GM12878 (cell line): ENCODE measurements at regions not wholly inside any gene's neighbourhood (a gene's known extent, or its start where the extent isn't known, plus 50 kb on each side); places are given as distances from the start of the nearest gene placed in this dataset.

Experiments
- ATAC-seq: fragments of 200-7000 bp; cut with Tn5 transposase; 3 replicates; pipeline ENCODE4 v1.9.1; 2020; ENCODE audit warnings: mild to moderate bottlenecking, moderate library complexity
- BruUV-seq: library from RNA; stranded (reverse); fragments of 400-500 nt; replicated peaks from 2 replicates; lab custom pipeline; 2021; lab: Mats Ljungman, UMichigan
- CTCF ChIA-PET: fragments of 300-600 bp; sonication (Branson Sonifier 250); formaldehyde crosslinking; extraction: SDS; loops from one replicate; lab custom pipeline; 2021; ENCODE audit warnings: inconsistent platforms; lab: Yijun Ruan, JAX
- POLR2A ChIA-PET: fragments of 350-600 bp; formaldehyde crosslinking; extraction: SDS; loops from one replicate; lab custom pipeline; 2021; ENCODE audit warnings: inconsistent platforms; lab: Charles Lee
- RAD21 ChIA-PET: fragments of 300-600 bp; sonication (Branson Sonifier 250); formaldehyde crosslinking; loops from one replicate; lab custom pipeline; 2023; ENCODE audit warnings: antibody characterized with exemption; ENCODE audit not compliant: unreplicated experiment; lab: Charles Lee
- SMC1A ChIA-PET: fragments of 300-600 bp; sonication (Branson Sonifier 250); formaldehyde crosslinking; loops from one replicate; lab custom pipeline; 2023; ENCODE audit not compliant: unreplicated experiment, uncharacterized antibody; lab: Charles Lee
- DNase-seq: peaks from one replicate; pipeline ENCODE4 v3.0.0-alpha.2; 2011; ENCODE audit warnings: low read depth, low spot score
- FAIRE-seq: peaks from 3 replicates; lab custom pipeline; 2011; peaks lifted over from hg19 to GRCh38; lab: Jason Lieb, UNC
- H2AFZ ChIP-seq: 2 replicates; pipeline ENCODE4 v1.6.0; 2011; ENCODE audit warnings: low read depth, low read length, control low read depth; ENCODE audit not compliant: control insufficient read depth
- H3K27ac ChIP-seq: 2 replicates; pipeline ENCODE4 v1.5.1; 2011; ENCODE audit warnings: control low read depth; ENCODE audit not compliant: control insufficient read depth, insufficient read depth
- H3K27me3 ChIP-seq, 2 experiments: replicated peaks in 1 of 2; 2 replicates each; pipeline versions ENCODE4 v1.6.0 to v1.6.1; 2011; ENCODE audit warnings: low read length in 1 of 2; ENCODE audit not compliant: control insufficient read depth in 2 of 2, insufficient read depth in 2 of 2
- H3K36me3 ChIP-seq, 2 experiments: 2 replicates each; pipeline ENCODE4 v1.5.1; 2011; ENCODE audit warnings: low read length in 1 of 2; ENCODE audit not compliant: control insufficient read depth in 2 of 2, insufficient read depth in 2 of 2
- H3K4me1 ChIP-seq: 2 replicates; pipeline ENCODE4 v1.6.1; 2011; ENCODE audit warnings: mild to moderate bottlenecking, low read length, moderate library complexity, mixed read lengths; ENCODE audit not compliant: control insufficient read depth, insufficient read depth
- H3K4me2 ChIP-seq: 2 replicates; pipeline ENCODE4 v1.6.0; 2011; ENCODE audit warnings: control low read depth; ENCODE audit not compliant: control insufficient read depth, insufficient read depth
- H3K4me3 ChIP-seq: fragments of 200-600 bp; sonication (generic); 2 replicates; pipeline ENCODE4 v1.5.1; 2016
- H3K79me2 ChIP-seq: 2 replicates; pipeline ENCODE4 v1.6.0; 2011; ENCODE audit warnings: low read length; ENCODE audit not compliant: control insufficient read depth, insufficient read depth
- H3K9ac ChIP-seq: 2 replicates; pipeline ENCODE4 v1.8.0; 2011; ENCODE audit warnings: low read length, control low read depth, mixed read lengths; ENCODE audit not compliant: control insufficient read depth, insufficient read depth
- H3K9me3 ChIP-seq: replicated peaks from 3 replicates; pipeline ENCODE4 v1.5.1; 2011; ENCODE audit warnings: mild to moderate bottlenecking, low read length; ENCODE audit not compliant: control insufficient read depth, insufficient read depth
- H4K20me1 ChIP-seq: 2 replicates; pipeline ENCODE4 v1.6.0; 2011; ENCODE audit not compliant: control insufficient read depth, insufficient read depth
- BRCA1 ChIP-seq: IDR thresholded peaks from 2 replicates; pipeline ENCODE4 v1.6.1; 2011; ENCODE audit warnings: low read depth, low read length, improper control_type of control experiment
- RUNX3 ChIP-seq: IDR thresholded peaks from 2 replicates; pipeline ENCODE4 v1.6.1; 2012; ENCODE audit warnings: low read length, inconsistent platforms
- WGBS: methylation state at CpG from one replicate; pipeline ENCODE4 v1.1.6; 2016; ENCODE audit warnings: low lambda C conversion rate; ENCODE audit not compliant: insufficient replicate concordance, insufficient coverage; ENCODE audit errors: missing lambda C conversion rate; 5-methylcytosine and 5-hydroxymethylcytosine counted together
- in situ Hi-C: fragments of 300-500 bp; cut with MboI; formaldehyde crosslinking; loops from 9 replicates; pipeline ENCODE4 v1.14.3; 2018; ENCODE audit warnings: mixed read lengths
- intact Hi-C: fragments of 100-400 bp; cut with micrococcal nuclease; formaldehyde crosslinking; loops from one replicate; pipeline ENCODE4 v1.14.2; 2022; ENCODE audit not compliant: unreplicated experiment
- TF ChIP-seq, protein P1 (sequence below): fragments of 450-650 bp; conservative IDR thresholded peaks from 2 replicates; pipeline ENCODE4 v1.6.1; 2017; ENCODE audit warnings: mild to moderate bottlenecking, moderate library complexity
- TF ChIP-seq, protein P2 (sequence below): fragments of 450-650 bp; IDR thresholded peaks from 2 replicates; pipeline ENCODE4 v1.6.1; 2018; ENCODE audit warnings: borderline replicate concordance, mild to moderate bottlenecking; ENCODE audit not compliant: partially characterized antibody
- TF ChIP-seq, protein P3 (sequence below): IDR thresholded peaks from 2 replicates; pipeline ENCODE4 v1.6.1; 2011; ENCODE audit warnings: low read depth, mild to moderate bottlenecking, low read length, moderate library complexity, borderline replicate concordance; ENCODE audit errors: extremely low read depth

DNA sequence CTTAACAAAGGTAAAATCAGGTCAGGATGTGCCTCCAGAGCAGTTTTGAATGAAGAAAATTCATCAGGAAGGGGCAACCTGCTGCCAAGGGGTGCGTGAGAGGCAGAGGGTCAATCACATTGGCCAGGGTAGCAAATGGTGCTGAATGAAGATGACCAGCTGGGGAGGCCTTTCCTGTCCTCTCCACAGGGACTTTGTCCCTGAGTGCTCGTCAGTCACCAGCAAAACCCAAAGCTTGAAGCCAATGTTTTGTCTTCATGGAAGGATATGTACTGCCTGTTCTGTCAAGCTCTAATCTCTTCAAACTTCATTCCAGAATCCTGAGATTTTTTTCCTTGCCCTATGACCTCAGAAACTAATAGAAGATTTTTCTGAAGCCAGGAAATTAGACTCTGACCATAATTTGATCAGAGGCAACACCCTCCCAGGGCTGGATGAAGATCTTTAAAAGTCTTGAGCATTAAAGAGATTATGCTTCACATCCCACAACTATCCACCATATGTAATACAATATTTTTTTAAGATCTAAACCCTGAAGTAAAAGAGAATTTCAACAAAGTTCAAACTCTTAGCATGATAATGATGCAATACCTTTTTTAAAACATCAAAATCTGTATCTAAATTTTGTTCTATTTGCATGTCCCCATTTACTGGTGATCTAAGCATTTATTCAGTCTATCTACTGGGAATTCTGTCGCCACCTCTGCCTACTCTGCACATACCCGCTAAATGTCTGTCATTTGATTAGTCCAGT, 243.0 kb downstream of the SNX13 start:
- Histone ChIP-seq H3K36me3 (no peaks in the 10 kb centered on the region), H3K9ac (no peak overlapping the region), H2AFZ (no peak overlapping the region), H3K4me1 (no peaks in the 10 kb centered on the region), H3K9me3 (no peaks in the 10 kb centered on the region; the same call in 2 of the 3 replicates), H4K20me1 (no peaks in the 10 kb centered on the region), H3K27me3 (no peaks in the 10 kb centered on the region), H3K4me3 (no peak overlapping the region), H3K79me2 (no peaks in the 10 kb centered on the region)
- DNase-seq = no peak
- intact Hi-C loops (no loop called here), in situ Hi-C loops (loop anchor here (25.0 kb wide), 2 partner anchors 640 to 1965 kb away; no protein-coding TSS in a partner anchor)
- ChIA-PET POLR2A (no interaction called here), CTCF (interaction anchor here (1.2 to 2.6 kb wide), 2 partner anchors 9 to 15 kb away, joined by 3 to 15 read pairs; no protein-coding TSS in a partner anchor), RAD21 (no interaction called here)
- WGBS = 47% methylated on average over 4 of the region's 4 CpGs
- no peak for ATAC-seq
- BruUV-seq = no TSS peak
- FAIRE-seq = no peak
- TF ChIP-seq RUNX3 (no peak), BRCA1 (no peak)
- TF ChIP-seq, protein P1, sequence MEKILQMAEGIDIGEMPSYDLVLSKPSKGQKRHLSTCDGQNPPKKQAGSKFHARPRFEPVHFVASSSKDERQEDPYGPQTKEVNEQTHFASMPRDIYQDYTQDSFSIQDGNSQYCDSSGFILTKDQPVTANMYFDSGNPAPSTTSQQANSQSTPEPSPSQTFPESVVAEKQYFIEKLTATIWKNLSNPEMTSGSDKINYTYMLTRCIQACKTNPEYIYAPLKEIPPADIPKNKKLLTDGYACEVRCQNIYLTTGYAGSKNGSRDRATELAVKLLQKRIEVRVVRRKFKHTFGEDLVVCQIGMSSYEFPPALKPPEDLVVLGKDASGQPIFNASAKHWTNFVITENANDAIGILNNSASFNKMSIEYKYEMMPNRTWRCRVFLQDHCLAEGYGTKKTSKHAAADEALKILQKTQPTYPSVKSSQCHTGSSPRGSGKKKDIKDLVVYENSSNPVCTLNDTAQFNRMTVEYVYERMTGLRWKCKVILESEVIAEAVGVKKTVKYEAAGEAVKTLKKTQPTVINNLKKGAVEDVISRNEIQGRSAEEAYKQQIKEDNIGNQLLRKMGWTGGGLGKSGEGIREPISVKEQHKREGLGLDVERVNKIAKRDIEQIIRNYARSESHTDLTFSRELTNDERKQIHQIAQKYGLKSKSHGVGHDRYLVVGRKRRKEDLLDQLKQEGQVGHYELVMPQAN = no peak
- TF ChIP-seq, protein P2, sequence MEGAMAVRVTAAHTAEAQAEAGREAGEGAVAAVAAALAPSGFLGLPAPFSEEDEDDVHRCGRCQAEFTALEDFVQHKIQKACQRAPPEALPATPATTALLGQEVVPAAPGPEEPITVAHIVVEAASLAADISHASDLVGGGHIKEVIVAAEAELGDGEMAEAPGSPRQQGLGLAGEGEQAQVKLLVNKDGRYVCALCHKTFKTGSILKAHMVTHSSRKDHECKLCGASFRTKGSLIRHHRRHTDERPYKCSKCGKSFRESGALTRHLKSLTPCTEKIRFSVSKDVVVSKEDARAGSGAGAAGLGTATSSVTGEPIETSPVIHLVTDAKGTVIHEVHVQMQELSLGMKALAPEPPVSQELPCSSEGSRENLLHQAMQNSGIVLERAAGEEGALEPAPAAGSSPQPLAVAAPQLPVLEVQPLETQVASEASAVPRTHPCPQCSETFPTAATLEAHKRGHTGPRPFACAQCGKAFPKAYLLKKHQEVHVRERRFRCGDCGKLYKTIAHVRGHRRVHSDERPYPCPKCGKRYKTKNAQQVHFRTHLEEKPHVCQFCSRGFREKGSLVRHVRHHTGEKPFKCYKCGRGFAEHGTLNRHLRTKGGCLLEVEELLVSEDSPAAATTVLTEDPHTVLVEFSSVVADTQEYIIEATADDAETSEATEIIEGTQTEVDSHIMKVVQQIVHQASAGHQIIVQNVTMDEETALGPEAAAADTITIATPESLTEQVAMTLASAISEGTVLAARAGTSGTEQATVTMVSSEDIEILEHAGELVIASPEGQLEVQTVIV = no peak
- TF ChIP-seq, protein P3, sequence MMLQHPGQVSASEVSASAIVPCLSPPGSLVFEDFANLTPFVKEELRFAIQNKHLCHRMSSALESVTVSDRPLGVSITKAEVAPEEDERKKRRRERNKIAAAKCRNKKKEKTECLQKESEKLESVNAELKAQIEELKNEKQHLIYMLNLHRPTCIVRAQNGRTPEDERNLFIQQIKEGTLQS = no peak
- TF ChIP-seq, all 136 proteins: peak for 0
- no peak overlapping the region for H3K27ac ChIP-seq
- H3K4me2 ChIP-seq = no peak overlapping the region
- SMC1A ChIA-PET = no interaction called here
